ENCODE measurements at regions not wholly inside any gene's neighbourhood (a gene's known extent, or its start where the extent isn't known, plus 50 kb on each side); places are given as distances from the start of the nearest gene placed in this dataset.

GRCh38 chr10:52659085-52659484 is 113.5 kb downstream of the MBL2 start:
- no peak overlapping the region for H3K18ac ChIP-seq (ENCODE audit: low read depth in 1 of 2, low read length in 2 of 2)
- H3K23ac ChIP-seq (ENCODE audit: low read length in 2 of 2): no peak overlapping the region
- H3K4me1 ChIP-seq (ENCODE audit: control insufficient read depth, insufficient read depth, low read depth, low read length): no peaks in the 10 kb centered on the region
- H2AK5ac ChIP-seq (ENCODE audit: low read length, severe bottlenecking): no peak overlapping the region
- no peak overlapping the region for H2BK15ac ChIP-seq (ENCODE audit: low read depth, poor library complexity, severe bottlenecking)
- WGBS: 82% methylated on average over 1 of the region's 1 CpG
- no peak for DNase-seq
- no peak overlapping the region for H3K4ac ChIP-seq (ENCODE audit: low read depth in 1 of 2, low read length in 2 of 2)
- H3K4me2 ChIP-seq (ENCODE audit: low read length, poor library complexity, severe bottlenecking): no peak overlapping the region
- no peak overlapping the region for H3K9ac ChIP-seq (ENCODE audit: low read length)
- no peak overlapping the region for H3K4me3 ChIP-seq (ENCODE audit: insufficient read depth in 1 of 2, low read depth in 1 of 2, low read length in 2 of 2)
- H3K9me3 ChIP-seq (ENCODE audit: control insufficient read depth, low read length): no peaks in the 10 kb centered on the region
- no peaks in the 10 kb centered on the region for H3K79me1 ChIP-seq (replicated peaks; ENCODE audit: low read length, poor library complexity, severe bottlenecking)
- H3K36me3 ChIP-seq (ENCODE audit: control insufficient read depth in 1 of 2, insufficient read depth in 2 of 2, low read depth in 1 of 2, low read length in 2 of 2): no peaks in the 10 kb centered on the region
- no peak overlapping the region for H2BK12ac ChIP-seq (ENCODE audit: low read length in 2 of 2)
- no peak overlapping the region for H4K91ac ChIP-seq (ENCODE audit: low read length)
- H3K27me3 ChIP-seq (ENCODE audit: control insufficient read depth in 1 of 2, insufficient read depth in 1 of 2, low read length in 2 of 2): peaks cover 0 to 3% of the 10 kb centered on the region in 2 experiments
- H2AFZ ChIP-seq (ENCODE audit: low read depth, low read length): no peak overlapping the region
- H4K8ac ChIP-seq (ENCODE audit: low read length): no peak overlapping the region
- H2BK5ac ChIP-seq (ENCODE audit: low read depth, low read length, poor library complexity, severe bottlenecking): no peak overlapping the region
- H3K27ac ChIP-seq (ENCODE audit: low read length, poor library complexity, severe bottlenecking): no peak overlapping the region
- H2BK120ac ChIP-seq (ENCODE audit: low read depth, low read length): no peak overlapping the region
- no peak overlapping the region for H3K14ac ChIP-seq (ENCODE audit: low read length in 2 of 2)

GRCh38 chr10:52662256-52662655 is 110.3 kb downstream of the MBL2 start:
- Histone ChIP-seq H2AFZ (ENCODE audit: low read depth, low read length) (no peak overlapping the region), H3K23ac (ENCODE audit: low read length in 2 of 2) (no peak overlapping the region), H3K4me3 (ENCODE audit: insufficient read depth in 1 of 2, low read depth in 1 of 2, low read length in 2 of 2) (no peak overlapping the region), H2BK15ac (ENCODE audit: low read depth, poor library complexity, severe bottlenecking) (no peak overlapping the region), H4K91ac (ENCODE audit: low read length) (no peak overlapping the region), H3K9me3 (ENCODE audit: control insufficient read depth, low read length) (peaks cover 19% of the 10 kb centered on the region), H3K14ac (ENCODE audit: low read length in 2 of 2) (no peak overlapping the region), H3K79me1 (replicated peaks; ENCODE audit: low read length, poor library complexity, severe bottlenecking) (no peaks in the 10 kb centered on the region), H2BK12ac (ENCODE audit: low read length in 2 of 2) (no peak overlapping the region), H3K4ac (ENCODE audit: low read depth in 1 of 2, low read length in 2 of 2) (no peak overlapping the region), H3K27ac (ENCODE audit: low read length, poor library complexity, severe bottlenecking) (no peak overlapping the region), H3K36me3 (ENCODE audit: control insufficient read depth in 1 of 2, insufficient read depth in 2 of 2, low read depth in 1 of 2, low read length in 2 of 2) (no peaks in the 10 kb centered on the region), H3K18ac (ENCODE audit: low read depth in 1 of 2, low read length in 2 of 2) (no peak overlapping the region), H2BK120ac (ENCODE audit: low read depth, low read length) (no peak overlapping the region), H3K4me1 (ENCODE audit: control insufficient read depth, insufficient read depth, low read depth, low read length) (no peaks in the 10 kb centered on the region), H4K8ac (ENCODE audit: low read length) (no peak overlapping the region), H3K27me3 (ENCODE audit: control insufficient read depth in 1 of 2, insufficient read depth in 1 of 2, low read length in 2 of 2) (peaks cover 0 to 3% of the 10 kb centered on the region in 2 experiments), H3K9ac (ENCODE audit: low read length) (no peak overlapping the region), H2BK5ac (ENCODE audit: low read depth, low read length, poor library complexity, severe bottlenecking) (no peak overlapping the region), H2AK5ac (ENCODE audit: low read length, severe bottlenecking) (no peak overlapping the region), H3K4me2 (ENCODE audit: low read length, poor library complexity, severe bottlenecking) (no peak overlapping the region)
- WGBS: no CpG with 5 or more reads among the region's 1 CpG
- no peak for DNase-seq

GRCh38 chr10:52663161-52663560 is 109.4 kb downstream of the MBL2 start:
- no peak overlapping the region for H3K4ac ChIP-seq (ENCODE audit: low read depth in 1 of 2, low read length in 2 of 2)
- H3K4me1 ChIP-seq (ENCODE audit: control insufficient read depth, insufficient read depth, low read depth, low read length): no peaks in the 10 kb centered on the region
- H2AK5ac ChIP-seq (ENCODE audit: low read length, severe bottlenecking): no peak overlapping the region
- H3K27me3 ChIP-seq (ENCODE audit: control insufficient read depth in 1 of 2, insufficient read depth in 1 of 2, low read length in 2 of 2): peaks cover 0 to 3% of the 10 kb centered on the region in 2 experiments
- no peak overlapping the region for H2BK15ac ChIP-seq (ENCODE audit: low read depth, poor library complexity, severe bottlenecking)
- H3K36me3 ChIP-seq (ENCODE audit: control insufficient read depth in 1 of 2, insufficient read depth in 2 of 2, low read depth in 1 of 2, low read length in 2 of 2): no peaks in the 10 kb centered on the region
- H3K27ac ChIP-seq (ENCODE audit: low read length, poor library complexity, severe bottlenecking): no peak overlapping the region
- H4K8ac ChIP-seq (ENCODE audit: low read length): no peak overlapping the region
- H2BK120ac ChIP-seq (ENCODE audit: low read depth, low read length): no peak overlapping the region
- no peak overlapping the region for H2AFZ ChIP-seq (ENCODE audit: low read depth, low read length)
- peaks cover 23% of the 10 kb centered on the region for H3K9me3 ChIP-seq (ENCODE audit: control insufficient read depth, low read length)
- no peak overlapping the region for H3K9ac ChIP-seq (ENCODE audit: low read length)
- H3K79me1 ChIP-seq (replicated peaks; ENCODE audit: low read length, poor library complexity, severe bottlenecking): no peaks in the 10 kb centered on the region
- 86% methylated on average over 3 of the region's 3 CpGs for WGBS
- H3K23ac ChIP-seq (ENCODE audit: low read length in 2 of 2): no peak overlapping the region
- H3K4me2 ChIP-seq (ENCODE audit: low read length, poor library complexity, severe bottlenecking): no peak overlapping the region
- H4K91ac ChIP-seq (ENCODE audit: low read length): no peak overlapping the region
- H3K18ac ChIP-seq (ENCODE audit: low read depth in 1 of 2, low read length in 2 of 2): no peak overlapping the region
- no peak overlapping the region for H3K4me3 ChIP-seq (ENCODE audit: insufficient read depth in 1 of 2, low read depth in 1 of 2, low read length in 2 of 2)
- H2BK5ac ChIP-seq (ENCODE audit: low read depth, low read length, poor library complexity, severe bottlenecking): no peak overlapping the region
- no peak overlapping the region for H3K14ac ChIP-seq (ENCODE audit: low read length in 2 of 2)
- no peak overlapping the region for H2BK12ac ChIP-seq (ENCODE audit: low read length in 2 of 2)
- DNase-seq: no peak

- WGBS: 50% methylated on average over 1 of the region's 3 CpGs
- Histone ChIP-seq H3K4me1 (ENCODE audit: control insufficient read depth, insufficient read depth, low read depth, low read length) (no peaks in the 10 kb centered on the region), H3K9me3 (ENCODE audit: control insufficient read depth, low read length) (peaks cover 23% of the 10 kb centered on the region), H3K23ac (ENCODE audit: low read length in 2 of 2) (no peak overlapping the region), H3K9ac (ENCODE audit: low read length) (no peak overlapping the region), H3K79me1 (replicated peaks; ENCODE audit: low read length, poor library complexity, severe bottlenecking) (no peaks in the 10 kb centered on the region), H3K18ac (ENCODE audit: low read depth in 1 of 2, low read length in 2 of 2) (no peak overlapping the region), H2BK120ac (ENCODE audit: low read depth, low read length) (no peak overlapping the region), H4K8ac (ENCODE audit: low read length) (no peak overlapping the region), H2BK15ac (ENCODE audit: low read depth, poor library complexity, severe bottlenecking) (no peak overlapping the region), H2AFZ (ENCODE audit: low read depth, low read length) (no peak overlapping the region), H3K36me3 (ENCODE audit: control insufficient read depth in 1 of 2, insufficient read depth in 2 of 2, low read depth in 1 of 2, low read length in 2 of 2) (no peaks in the 10 kb centered on the region), H3K4me3 (ENCODE audit: insufficient read depth in 1 of 2, low read depth in 1 of 2, low read length in 2 of 2) (no peak overlapping the region), H3K4me2 (ENCODE audit: low read length, poor library complexity, severe bottlenecking) (no peak overlapping the region), H3K4ac (ENCODE audit: low read depth in 1 of 2, low read length in 2 of 2) (no peak overlapping the region), H4K91ac (ENCODE audit: low read length) (no peak overlapping the region), H3K27me3 (ENCODE audit: control insufficient read depth in 1 of 2, insufficient read depth in 1 of 2, low read length in 2 of 2) (peaks cover 0 to 3% of the 10 kb centered on the region in 2 experiments), H3K14ac (ENCODE audit: low read length in 2 of 2) (no peak overlapping the region), H3K27ac (ENCODE audit: low read length, poor library complexity, severe bottlenecking) (no peak overlapping the region), H2BK5ac (ENCODE audit: low read depth, low read length, poor library complexity, severe bottlenecking) (no peak overlapping the region), H2BK12ac (ENCODE audit: low read length in 2 of 2) (no peak overlapping the region), H2AK5ac (ENCODE audit: low read length, severe bottlenecking) (no peak overlapping the region)
- DNase-seq: no peak
Measured at GRCh38 chr10:52664629-52665028, 108.0 kb downstream of the MBL2 start.

Measured in mesenchymal stem cell (in vitro differentiated cells and primary cell).